T47D (cell line): ENCODE measurements at regions not wholly inside any gene's neighbourhood (a gene's known extent, or its start where the extent isn't known, plus 50 kb on each side); places are given as distances from the start of the nearest gene placed in this dataset.
"Not testable (repeated sequence)": the region's sequence is repeated elsewhere in the genome, so short reads cannot be mapped to it uniquely, and the experiment has no call there.

Experiments used
- DNase-seq, 2 experiments: peaks; one replicate each; pipeline versions ENCODE4 v3.0.0 to v3.0.0-alpha.2; 2011 to 2012; ENCODE audit warnings: low read depth in 1 of 2, low spot score in 1 of 2
- JUND ChIP-seq: IDR thresholded peaks from 2 replicates; pipeline ENCODE4 v1.6.1; 2012; ENCODE audit warnings: low read depth
- in situ Hi-C: cut with HindIII; loops from 2 replicates; pipeline ENCODE4 v1.10.0; 2016; ENCODE audit warnings: low sequenced_read_pairs, low pct_unique_long_range_greater_than_20kb

DNA sequence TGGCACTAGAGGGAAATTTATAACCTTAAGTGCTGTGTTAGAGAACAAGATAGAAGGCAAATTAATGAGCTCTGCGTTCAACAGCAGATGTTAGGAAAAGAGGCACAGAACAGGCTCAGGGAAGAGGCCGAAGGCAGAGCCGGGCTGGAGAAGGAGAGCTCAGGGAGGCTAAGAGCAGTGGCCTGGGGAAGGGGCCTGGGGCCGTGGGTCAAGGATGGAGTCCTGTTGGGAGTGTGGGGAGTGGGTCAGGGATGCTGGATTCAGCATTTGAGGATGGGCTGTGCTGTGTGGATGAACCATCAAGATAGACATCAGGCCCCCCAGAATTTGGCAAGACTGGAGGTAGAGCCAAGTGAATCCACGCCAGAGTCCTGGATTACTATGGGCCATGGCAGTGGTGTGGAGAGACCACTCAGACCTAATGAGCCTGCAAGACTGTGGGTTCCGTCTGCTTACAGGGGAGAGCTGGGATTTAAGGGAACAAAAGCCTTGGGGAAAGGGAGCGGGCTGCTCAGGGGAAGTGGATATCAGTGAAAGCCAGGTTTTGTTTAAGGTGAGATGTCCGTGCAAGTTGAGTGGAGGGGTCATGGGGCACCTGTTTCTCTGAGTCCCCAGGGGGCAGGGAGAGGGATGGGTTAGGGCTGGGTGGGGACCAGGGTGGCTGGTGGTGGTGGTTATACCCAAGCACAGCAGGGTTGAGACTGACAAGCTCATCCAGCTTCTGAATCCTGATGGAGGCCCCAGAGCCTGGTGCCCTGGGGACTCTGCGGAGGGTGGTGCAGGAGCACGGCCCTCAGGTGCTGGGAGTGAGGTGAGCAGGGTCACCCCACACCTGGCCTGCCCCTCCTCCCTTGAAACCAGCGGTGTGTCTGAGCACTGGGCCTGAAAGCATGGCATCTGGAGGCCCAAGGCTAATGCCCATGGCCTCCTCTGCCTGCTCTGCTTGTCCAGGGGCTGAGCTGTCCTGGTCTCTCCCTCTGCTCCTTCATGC lies 101.7 kb downstream of the BMS1 start:
- no peak for TF ChIP-seq JUND
- in situ Hi-C loops: no loop called here
- no peak for DNase-seq

DNA sequence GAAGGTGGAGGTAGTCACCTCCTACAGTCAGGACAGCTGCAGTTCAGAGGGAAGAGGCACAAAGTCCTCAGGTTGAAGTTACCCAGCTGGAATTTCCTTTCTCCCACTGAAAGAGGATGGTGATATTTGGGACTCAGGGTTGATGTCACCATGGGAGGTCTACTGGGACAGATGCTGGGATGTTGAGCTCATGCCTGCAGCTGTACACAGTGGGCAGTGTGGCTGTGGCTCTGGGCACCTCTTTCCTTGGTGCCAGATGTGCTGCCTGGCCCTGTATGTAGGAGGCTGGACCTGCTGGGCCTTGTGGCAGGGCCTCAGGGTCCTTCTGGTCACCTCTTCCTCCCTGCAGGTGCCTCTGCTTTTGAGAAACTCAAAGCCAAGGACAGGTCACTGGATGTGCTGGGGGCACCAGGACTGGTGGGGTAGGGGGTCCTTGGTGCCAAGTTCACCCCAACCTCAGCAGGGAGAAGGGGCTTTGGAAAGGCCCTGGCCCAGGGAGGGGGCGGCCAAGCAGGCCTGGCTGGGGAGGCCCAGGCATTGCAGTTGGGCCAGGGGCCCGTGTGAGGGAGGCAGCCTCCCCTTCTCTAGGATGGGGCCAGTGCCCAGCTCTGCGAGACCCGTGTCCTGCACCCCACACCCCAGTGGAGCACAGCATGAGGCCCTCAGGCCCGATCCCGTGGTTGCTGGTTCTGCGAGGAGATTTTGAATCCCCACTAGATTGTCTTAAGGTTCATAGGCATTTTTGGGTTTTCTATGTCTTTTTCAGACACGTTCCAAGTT lies 103.1 kb downstream of the BMS1 start:
- TF ChIP-seq JUND: no peak
- DNase-seq: no peak
- in situ Hi-C loops: no loop called here

DNA sequence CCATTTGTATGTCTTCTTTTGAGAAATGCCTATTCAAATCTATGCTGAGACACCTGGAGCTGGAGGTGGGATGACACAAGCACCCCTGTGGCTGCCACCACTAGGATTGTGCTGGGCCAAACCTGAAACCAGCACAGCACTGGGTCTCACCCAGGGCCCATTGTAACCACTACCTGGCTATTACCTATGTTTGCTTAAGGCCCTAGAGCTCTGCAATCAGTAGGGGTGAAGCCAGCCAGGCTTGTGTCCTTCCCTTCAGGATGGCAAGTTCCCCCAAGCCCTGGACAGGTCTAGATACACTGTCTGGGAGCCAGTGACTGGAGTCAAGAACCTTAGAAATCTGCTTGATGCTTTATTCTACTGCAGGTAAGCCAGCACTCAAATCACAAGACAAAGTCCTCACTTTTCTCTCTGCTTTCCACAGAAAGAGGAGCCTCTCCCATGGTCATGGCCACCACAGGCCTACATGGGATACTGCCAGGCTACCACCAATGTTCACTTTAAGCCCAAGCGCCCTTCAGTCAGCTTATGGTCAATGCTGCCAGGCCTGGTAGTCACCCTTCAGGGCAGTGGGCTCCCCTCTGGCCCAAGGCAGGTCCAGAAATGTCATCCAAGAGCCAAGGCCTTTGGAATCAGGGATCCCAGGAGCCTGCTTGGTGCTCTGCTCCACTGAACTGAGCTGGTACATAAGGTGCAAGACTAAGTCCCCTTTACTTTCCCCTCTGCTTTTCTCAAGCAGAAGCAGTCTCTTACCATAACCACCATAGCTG lies 105.3 kb downstream of the BMS1 start:
- DNase-seq: no peak
- no peak for TF ChIP-seq JUND
- in situ Hi-C loops: no loop called here

DNA sequence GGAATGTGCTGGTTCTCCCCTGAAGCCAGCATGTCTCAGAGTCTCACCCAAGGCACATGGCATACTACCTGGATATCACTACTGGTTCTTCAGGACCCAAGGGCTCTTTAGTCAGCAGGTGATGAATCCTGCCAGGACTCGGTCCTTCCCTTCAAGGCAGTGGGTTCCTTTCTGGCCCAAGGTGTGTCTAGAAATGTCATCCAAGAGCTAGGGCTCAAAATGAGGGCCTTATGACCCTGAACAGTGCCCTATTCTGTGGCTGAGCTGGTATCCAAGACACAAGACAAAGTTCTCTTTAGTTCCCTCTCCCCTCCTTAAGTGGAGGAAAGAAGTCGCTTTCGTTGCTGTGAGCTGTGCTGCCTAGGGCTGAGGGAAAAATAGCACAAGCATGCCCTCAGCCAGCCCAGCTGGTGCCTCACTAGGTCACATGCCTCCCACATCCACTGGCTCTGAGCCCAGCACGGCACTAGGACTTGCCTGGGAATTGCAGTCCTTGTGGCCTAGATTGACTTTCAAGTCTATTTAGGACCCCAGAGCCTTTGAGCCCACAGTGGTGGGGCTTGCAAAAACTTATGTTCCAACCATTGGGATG lies 106.0 kb downstream of the BMS1 start:
- no peak for DNase-seq
- no peak for TF ChIP-seq JUND
- in situ Hi-C loops: no loop called here

GRCh38 chr10:42896735-42897134 lies 114.1 kb downstream of the BMS1 start:
- TF ChIP-seq JUND: no peak
- DNase-seq: no peak
- in situ Hi-C loops: no loop called here

DNA sequence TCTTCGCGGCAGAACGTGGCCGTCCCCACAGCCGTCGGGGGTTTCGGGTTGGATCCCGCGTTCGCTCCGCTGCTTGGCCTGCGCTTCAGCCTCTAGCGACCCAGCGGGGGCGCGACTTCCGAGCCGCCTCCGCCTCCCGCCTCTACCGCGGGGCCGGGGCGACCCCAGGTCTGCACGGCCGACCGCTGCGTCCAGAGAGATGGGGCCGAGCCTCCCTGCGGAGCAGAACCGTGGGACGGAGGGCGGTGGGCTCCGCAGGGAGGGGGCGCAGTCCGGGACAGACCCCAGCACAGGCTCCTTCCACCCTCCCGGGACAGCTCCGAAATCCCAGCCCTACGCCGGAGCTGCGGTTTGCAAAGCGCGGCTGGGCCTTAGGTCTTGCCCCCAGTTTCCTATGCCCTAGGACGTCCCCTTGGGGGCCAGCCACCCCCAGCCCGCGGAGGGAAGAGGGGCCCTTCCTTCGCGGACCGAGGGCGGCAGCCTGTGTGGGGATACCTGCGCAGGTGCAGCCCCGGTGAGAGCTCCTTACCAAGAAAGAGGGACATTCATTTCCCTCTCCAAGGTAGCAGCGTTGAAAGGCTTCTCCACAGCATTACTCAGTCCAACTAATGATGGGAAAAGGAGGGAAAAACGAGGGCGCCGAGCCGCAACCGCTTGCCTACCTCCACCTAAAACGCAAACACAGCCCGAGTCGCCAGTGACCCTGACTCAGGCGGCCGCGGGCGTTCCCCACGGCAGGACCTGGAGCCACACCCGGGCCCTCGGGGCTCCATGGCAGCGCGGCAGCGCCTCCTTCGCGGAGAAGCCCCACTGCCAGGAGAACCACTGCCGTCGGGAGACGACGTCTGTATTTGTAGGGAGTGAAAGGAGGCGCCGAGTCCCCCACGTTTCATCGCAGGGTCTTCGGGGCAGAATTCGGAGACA lies 115.7 kb downstream of the BMS1 start:
- no peak for DNase-seq
- no peak for TF ChIP-seq JUND
- in situ Hi-C loops: no loop called here

GRCh38 chr10:42899036-42899435 lies 116.4 kb downstream of the BMS1 start:
- DNase-seq: no peak
- in situ Hi-C loops: no loop called here
- TF ChIP-seq JUND: no peak

GRCh38 chr10:42900346-42900745 lies 117.8 kb downstream of the BMS1 start:
- in situ Hi-C loops, DNase-seq: not testable (repeated sequence)

- TF ChIP-seq JUND: no peak
- in situ Hi-C loops: no loop called here
- no peak for DNase-seq
Measured at GRCh38 chr10:42911359-42911758, 128.8 kb downstream of the BMS1 start.

DNA sequence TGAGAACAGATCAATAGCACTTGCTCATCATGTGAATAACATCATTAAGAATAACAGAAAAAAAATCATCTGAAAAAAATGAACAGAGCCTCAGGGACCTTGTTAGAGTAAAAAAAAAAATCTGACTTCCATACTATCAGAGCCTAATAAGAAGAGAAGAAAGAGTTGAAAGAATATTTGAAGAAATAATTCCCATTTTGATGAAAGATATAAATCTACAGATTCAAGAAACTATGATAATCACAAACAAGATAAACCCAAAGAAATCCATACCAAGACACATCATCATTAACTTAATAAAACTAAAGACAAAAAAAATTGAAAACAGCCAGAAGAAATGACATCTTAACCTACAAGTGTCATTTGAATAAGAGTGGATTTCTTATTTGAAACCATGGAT lies 134.4 kb downstream of the BMS1 start:
- in situ Hi-C loops: no loop called here
- TF ChIP-seq JUND: no peak
- DNase-seq: no peak

GRCh38 chr10:42917821-42918220 lies 135.2 kb downstream of the BMS1 start:
- DNase-seq: no peak
- in situ Hi-C loops: no loop called here
- no peak for TF ChIP-seq JUND
